H9 (cell line): ENCODE measurements at regions not wholly inside any gene's neighbourhood (a gene's known extent, or its start where the extent isn't known, plus 50 kb on each side); places are given as distances from the start of the nearest gene placed in this dataset.
"Not testable (repeated sequence)": the region's sequence is repeated elsewhere in the genome, so short reads cannot be mapped to it uniquely, and the experiment has no call there.

Experiments used
- DNase-seq: peaks from one replicate; pipeline ENCODE4 v3.0.0-alpha.2; 2017
- H2AFZ ChIP-seq: one replicate; pipeline ENCODE4 v1.6.1; 2013; ENCODE audit warnings: mild to moderate bottlenecking, low read length, control low read depth, moderate library complexity
- H2AK5ac ChIP-seq: 2 replicates; pipeline ENCODE4 v1.6.1; 2013; ENCODE audit warnings: low read length, control low read depth, mixed read lengths; ENCODE audit not compliant: insufficient read length
- H2BK120ac ChIP-seq: one replicate; pipeline ENCODE4 v1.6.1; 2013; ENCODE audit warnings: low read depth, mild to moderate bottlenecking, low read length, control low read depth, inconsistent platforms; ENCODE audit not compliant: poor library complexity, severe bottlenecking
- H2BK12ac ChIP-seq: 2 replicates; pipeline ENCODE4 v1.6.1; 2013; ENCODE audit warnings: low read length, control low read depth, mixed read lengths, low read depth; ENCODE audit not compliant: insufficient read length
- H2BK15ac ChIP-seq: 2 replicates; pipeline ENCODE4 v1.6.1; 2013; ENCODE audit warnings: low read depth, low read length, control low read depth
- H2BK20ac ChIP-seq: one replicate; pipeline ENCODE4 v1.6.1; 2013; ENCODE audit warnings: low read depth, mild to moderate bottlenecking, low read length, control low read depth, inconsistent platforms; ENCODE audit not compliant: poor library complexity, severe bottlenecking
- H2BK5ac ChIP-seq: 2 replicates; pipeline ENCODE4 v1.6.1; 2013; ENCODE audit warnings: low read length, control low read depth, mixed read lengths; ENCODE audit not compliant: insufficient read length
- H3K14ac ChIP-seq: 2 replicates; pipeline ENCODE4 v1.6.1; 2013; ENCODE audit warnings: low read length, control low read depth; ENCODE audit not compliant: insufficient read depth
- H3K18ac ChIP-seq: 2 replicates; pipeline ENCODE4 v1.6.1; 2013; ENCODE audit warnings: low read depth, mild to moderate bottlenecking, mixed read lengths, low read length, control low read depth; ENCODE audit not compliant: insufficient read length
- H3K23ac ChIP-seq: 2 replicates; pipeline ENCODE4 v1.6.1; 2013; ENCODE audit warnings: low read length, control low read depth, mixed read lengths, low read depth; ENCODE audit not compliant: insufficient read length
- H3K23me2 ChIP-seq: 2 replicates; pipeline ENCODE4 v1.6.1; 2013; ENCODE audit warnings: low read depth, mild to moderate bottlenecking, mixed read lengths, low read length, control low read depth; ENCODE audit not compliant: insufficient read length, poor library complexity, severe bottlenecking
- H3K27ac ChIP-seq: 2 replicates; pipeline ENCODE4 v1.5.1; 2013; ENCODE audit warnings: low read length, control low read depth, mixed read lengths, low read depth; ENCODE audit not compliant: insufficient read length
- H3K27me3 ChIP-seq: 2 replicates; pipeline ENCODE4 v1.6.1; 2013; ENCODE audit warnings: low read length, control low read depth, inconsistent platforms; ENCODE audit not compliant: insufficient read depth
- H3K4ac ChIP-seq: 2 replicates; pipeline ENCODE4 v1.6.1; 2013; ENCODE audit warnings: low read depth, mild to moderate bottlenecking, control low read depth, inconsistent platforms, low read length, moderate library complexity
- H3K4me1 ChIP-seq: 2 replicates; pipeline ENCODE4 v1.6.1; 2013; ENCODE audit warnings: low read length, control low read depth, inconsistent platforms; ENCODE audit not compliant: insufficient read depth
- H3K4me2 ChIP-seq: 2 replicates; pipeline ENCODE4 v1.6.1; 2013; ENCODE audit warnings: low read length, control low read depth, mixed read lengths; ENCODE audit not compliant: insufficient read length, insufficient read depth
- H3K56ac ChIP-seq: 2 replicates; pipeline ENCODE4 v1.6.1; 2013; ENCODE audit warnings: low read depth, mild to moderate bottlenecking, mixed read lengths, low read length, control low read depth; ENCODE audit not compliant: insufficient read length
- H3K79me1 ChIP-seq: 2 replicates; pipeline ENCODE4 v1.6.1; 2013; ENCODE audit warnings: low read depth, mild to moderate bottlenecking, moderate library complexity, low read length, control low read depth, inconsistent platforms; ENCODE audit not compliant: insufficient read depth, poor library complexity, severe bottlenecking
- H3K79me2 ChIP-seq: 2 replicates; pipeline ENCODE4 v1.6.1; 2013; ENCODE audit warnings: low read length, control low read depth, inconsistent platforms; ENCODE audit not compliant: insufficient read depth
- H3K9ac ChIP-seq: 2 replicates; pipeline ENCODE4 v1.6.1; 2013; ENCODE audit warnings: low read length, control low read depth, mixed read lengths; ENCODE audit not compliant: insufficient read length; ENCODE audit errors: extremely low read depth
- H3K9me3 ChIP-seq: one replicate; pipeline ENCODE4 v1.6.1; 2013; ENCODE audit warnings: low read depth, low read length, inconsistent platforms; ENCODE audit not compliant: control insufficient read depth
- H3T11ph ChIP-seq: one replicate; pipeline ENCODE4 v1.6.1; 2013; ENCODE audit warnings: mild to moderate bottlenecking, low read length, control low read depth, inconsistent platforms
- H4K20me1 ChIP-seq: one replicate; pipeline ENCODE4 v1.6.1; 2013; ENCODE audit not compliant: control insufficient read depth, insufficient read length, insufficient read depth
- H4K5ac ChIP-seq: 2 replicates; pipeline ENCODE4 v1.6.1; 2013; ENCODE audit warnings: low read depth, mild to moderate bottlenecking, mixed read lengths, low read length, control low read depth; ENCODE audit not compliant: insufficient read length
- H4K8ac ChIP-seq: replicated peaks from 2 replicates; pipeline ENCODE4 v1.6.1; 2013; ENCODE audit warnings: low read length, control low read depth, mixed read lengths, low read depth; ENCODE audit not compliant: insufficient read length
- H4K91ac ChIP-seq: 2 replicates; pipeline ENCODE4 v1.6.1; 2013; ENCODE audit warnings: low read depth, mild to moderate bottlenecking, moderate library complexity, mixed read lengths, low read length, control low read depth; ENCODE audit not compliant: insufficient read length
- H3K27ac Mint-ChIP-seq, 3 experiments: 2 replicates in 2 of 3; 3 replicates in 1 of 3; pipeline ENCODE4 v1.8.0; 2020 to 2021; ENCODE audit warnings: mixed read lengths in 3 of 3, mild to moderate bottlenecking in 1 of 3, moderate library complexity in 1 of 3
- H3K27me3 Mint-ChIP-seq: 2 replicates; pipeline ENCODE4 v1.8.0; 2021; ENCODE audit warnings: low read depth, mild to moderate bottlenecking, moderate library complexity, mixed read lengths
- H3K36me3 Mint-ChIP-seq, 3 experiments: 2 replicates in 2 of 3; 3 replicates in 1 of 3; pipeline ENCODE4 v1.8.0; 2020 to 2021; ENCODE audit warnings: low read depth in 3 of 3, mixed read lengths in 3 of 3; ENCODE audit not compliant: insufficient read depth in 1 of 3
- H3K4me1 Mint-ChIP-seq, 2 experiments: 2 replicates each; pipeline ENCODE4 v1.8.0; 2020; ENCODE audit warnings: mixed read lengths in 2 of 2
- H3K4me3 Mint-ChIP-seq, 2 experiments: 2 replicates in 1 of 2; 3 replicates in 1 of 2; pipeline ENCODE4 v1.8.0; 2020 to 2021; ENCODE audit warnings: mild to moderate bottlenecking in 2 of 2, mixed read lengths in 2 of 2, moderate library complexity in 1 of 2
- H3K9me3 Mint-ChIP-seq, 2 experiments: 2 replicates in 1 of 2; 3 replicates in 1 of 2; pipeline ENCODE4 v1.8.0; 2020; ENCODE audit warnings: mild to moderate bottlenecking in 2 of 2, mixed read lengths in 2 of 2, moderate library complexity in 1 of 2
- WGBS: extraction: QIAGEN DNeasy Blood & Tissue Kit; methylation state at CpG from one replicate; pipeline ENCODE4 v1.1.7; 2013; ENCODE audit warnings: missing lambda C conversion rate, low lambda C conversion rate, mixed read lengths; ENCODE audit not compliant: insufficient read length; ENCODE audit errors: extremely low coverage; 5-methylcytosine and 5-hydroxymethylcytosine counted together
- TF ChIP-seq, protein P1 (sequence below): fragments of 200-600 bp; sonication (generic); conservative IDR thresholded peaks from 3 replicates; pipeline ENCODE4 v1.8.0; 2021; ENCODE audit warnings: antibody characterized with exemption, mild to moderate bottlenecking

DNA sequence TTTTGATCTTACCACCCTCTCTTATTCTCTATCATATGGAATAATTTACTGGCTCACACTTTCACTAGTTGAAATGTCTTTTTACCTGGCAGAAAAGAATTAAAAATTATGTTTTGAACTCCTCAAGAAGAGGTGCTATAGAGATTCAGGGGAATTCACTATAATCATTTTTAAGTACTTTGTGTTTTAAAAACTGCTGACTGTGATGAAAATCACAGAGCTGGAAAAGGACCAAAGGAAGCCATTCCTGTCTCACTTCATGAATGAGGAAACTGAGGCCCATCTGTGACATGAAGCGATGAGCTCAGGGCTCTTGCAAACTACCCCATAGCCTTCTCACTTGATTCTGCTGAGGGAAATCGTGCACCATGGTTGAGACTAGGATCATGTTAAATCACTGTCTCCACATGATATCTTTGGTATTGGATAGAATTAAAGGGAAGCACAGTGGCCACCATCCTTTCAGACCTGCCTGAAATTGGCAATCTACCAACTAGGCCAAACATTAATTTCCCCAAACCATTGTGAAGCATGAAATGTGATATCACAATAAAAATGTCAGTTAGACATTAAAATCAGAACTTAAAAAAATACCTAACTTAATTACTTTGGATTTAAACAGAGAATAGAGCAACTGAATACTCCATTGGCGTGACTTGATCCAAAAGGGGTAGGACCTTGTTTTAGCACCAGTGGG is 141.0 kb downstream of the FZD1 start:
- no peak overlapping the region for H3K4me3 Mint-ChIP-seq
- Histone ChIP-seq H3K27ac (no peak overlapping the region), H4K20me1 (no peaks in the 10 kb centered on the region), H2BK15ac (no peak overlapping the region), H3K4ac (no peak overlapping the region), H4K8ac (no peak overlapping the region), H3K18ac (no peak overlapping the region), H3K9ac (no peak overlapping the region), H3T11ph (no peak overlapping the region), H2AFZ (no peak overlapping the region), H2BK20ac (no peak overlapping the region), H4K5ac (no peak overlapping the region), H3K56ac (no peak overlapping the region), H2BK5ac (no peak overlapping the region), H3K79me1 (no peaks in the 10 kb centered on the region), H3K14ac (no peak overlapping the region), H3K23me2 (no peaks in the 10 kb centered on the region), H3K4me1 (no peaks in the 10 kb centered on the region), H3K27me3 (no peaks in the 10 kb centered on the region), H3K79me2 (no peaks in the 10 kb centered on the region), H2AK5ac (no peak overlapping the region), H2BK12ac (no peak overlapping the region), H3K4me2 (no peak overlapping the region), H3K9me3 (no peaks in the 10 kb centered on the region), H4K91ac (no peak overlapping the region), H3K23ac (no peak overlapping the region), H2BK120ac (no peak overlapping the region)
- no peak for DNase-seq
- no peak overlapping the region for H3K27ac Mint-ChIP-seq
- 0 out of 4 replicates have a peak, but pooled peaks cover 0 to 2% of the 10 kb centered on the region in 2 experiments for H3K4me1 Mint-ChIP-seq
- peaks cover 0 to 3% of the 10 kb centered on the region in 2 experiments; a peak in 2 of 5 replicates for H3K9me3 Mint-ChIP-seq
- WGBS, result no CpG with 5 or more reads among the region's 3 CpGs
- H3K36me3 Mint-ChIP-seq, result no peaks in the 10 kb centered on the region
- TF ChIP-seq, protein P1, sequence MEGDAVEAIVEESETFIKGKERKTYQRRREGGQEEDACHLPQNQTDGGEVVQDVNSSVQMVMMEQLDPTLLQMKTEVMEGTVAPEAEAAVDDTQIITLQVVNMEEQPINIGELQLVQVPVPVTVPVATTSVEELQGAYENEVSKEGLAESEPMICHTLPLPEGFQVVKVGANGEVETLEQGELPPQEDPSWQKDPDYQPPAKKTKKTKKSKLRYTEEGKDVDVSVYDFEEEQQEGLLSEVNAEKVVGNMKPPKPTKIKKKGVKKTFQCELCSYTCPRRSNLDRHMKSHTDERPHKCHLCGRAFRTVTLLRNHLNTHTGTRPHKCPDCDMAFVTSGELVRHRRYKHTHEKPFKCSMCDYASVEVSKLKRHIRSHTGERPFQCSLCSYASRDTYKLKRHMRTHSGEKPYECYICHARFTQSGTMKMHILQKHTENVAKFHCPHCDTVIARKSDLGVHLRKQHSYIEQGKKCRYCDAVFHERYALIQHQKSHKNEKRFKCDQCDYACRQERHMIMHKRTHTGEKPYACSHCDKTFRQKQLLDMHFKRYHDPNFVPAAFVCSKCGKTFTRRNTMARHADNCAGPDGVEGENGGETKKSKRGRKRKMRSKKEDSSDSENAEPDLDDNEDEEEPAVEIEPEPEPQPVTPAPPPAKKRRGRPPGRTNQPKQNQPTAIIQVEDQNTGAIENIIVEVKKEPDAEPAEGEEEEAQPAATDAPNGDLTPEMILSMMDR, result no peak
- peaks cover 24% of the 10 kb centered on the region for H3K27me3 Mint-ChIP-seq

DNA sequence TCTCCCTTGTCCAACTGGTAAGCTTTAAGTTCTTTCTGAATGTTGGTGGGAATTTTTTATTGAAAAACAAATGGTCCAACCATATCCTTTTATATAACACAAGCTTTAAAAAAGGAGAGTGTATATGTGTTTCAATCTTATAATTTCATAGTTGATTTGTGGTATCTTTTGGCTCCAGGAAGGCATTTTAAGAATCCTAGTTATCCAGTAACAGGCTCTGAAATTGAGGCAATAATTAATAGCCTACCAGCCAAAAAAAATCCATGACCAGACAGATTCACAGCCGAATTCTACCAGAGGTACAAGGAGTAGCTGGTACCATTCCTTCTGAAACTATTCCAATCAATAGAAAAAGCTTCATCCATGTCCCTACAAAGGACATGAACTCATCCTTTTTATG is 141.6 kb downstream of the FZD1 start:
- not testable (repeated sequence) for H4K5ac ChIP-seq, H3K56ac ChIP-seq, H3K4me3 Mint-ChIP-seq, H3K27ac ChIP-seq, H3K23ac ChIP-seq, H2BK20ac ChIP-seq, H3K9me3 Mint-ChIP-seq, H3K9me3 ChIP-seq, H3K4ac ChIP-seq, H2BK15ac ChIP-seq, H3K18ac ChIP-seq, H2BK12ac ChIP-seq, H3K23me2 ChIP-seq, H2AK5ac ChIP-seq, H3K27ac Mint-ChIP-seq, H4K8ac ChIP-seq, H3K79me1 ChIP-seq, H3K27me3 ChIP-seq, H3K4me1 ChIP-seq, DNase-seq, H3K14ac ChIP-seq, H3K4me2 ChIP-seq, H3K4me1 Mint-ChIP-seq, H3K79me2 ChIP-seq, H4K91ac ChIP-seq, H3K36me3 Mint-ChIP-seq, H2BK5ac ChIP-seq, H3T11ph ChIP-seq, H3K9ac ChIP-seq, H2AFZ ChIP-seq, H2BK120ac ChIP-seq, H4K20me1 ChIP-seq
- no CpG with 5 or more reads among the region's 1 CpG for WGBS
- peaks cover 21% of the 10 kb centered on the region for H3K27me3 Mint-ChIP-seq
